Body of pancreas (tissue), 4 donors: ENCODE measurements at regions not wholly inside any gene's neighbourhood (a gene's known extent, or its start where the extent isn't known, plus 50 kb on each side); places are given as distances from the start of the nearest gene placed in this dataset.

Experiments used
- CTCF ChIP-seq, 7 experiments: fragments of 450-650 bp in 4 of 7; fragments of 200-600 bp in 3 of 7; sonication (generic) in 3 of 7; IDR thresholded peaks; one replicate each; pipeline ENCODE4 v1.5.1; 2016 to 2019; ENCODE audit warnings: antibody characterized with exemption in 7 of 7
- POLR2A ChIP-seq, 3 donors: fragments of 450-650 bp; IDR thresholded peaks; one replicate each; pipeline ENCODE4 v1.6.1; 2016; ENCODE audit warnings: antibody characterized with exemption in 3 of 3, mild to moderate bottlenecking in 2 of 3

GRCh38 chr4:159823743-159824142 is 720.9 kb downstream of the RAPGEF2 start:
- TF ChIP-seq CTCF (IDR thresholded peaks at IDR 0.05) (no peak), POLR2A (IDR thresholded peaks at IDR 0.05) (no peak)
